GM23248 (cell line): ENCODE measurements at regions not wholly inside any gene's neighbourhood (a gene's known extent, or its start where the extent isn't known, plus 50 kb on each side); places are given as distances from the start of the nearest gene placed in this dataset.

Source experiments
- EZH2 ChIP-seq: fragments of 200-600 bp; sonication (generic); IDR thresholded peaks from 2 replicates; pipeline ENCODE4 v1.6.1; 2018; ENCODE audit warnings: antibody characterized with exemption, mild to moderate bottlenecking; ENCODE audit not compliant: insufficient read depth, poor library complexity, severe bottlenecking
- EZH2phosphoT487 ChIP-seq: fragments of 200-600 bp; sonication (generic); IDR thresholded peaks from 2 replicates; pipeline ENCODE4 v1.6.1; 2018; ENCODE audit warnings: antibody characterized with exemption, moderate library complexity, mild to moderate bottlenecking, low read depth; ENCODE audit not compliant: insufficient read depth

DNA sequence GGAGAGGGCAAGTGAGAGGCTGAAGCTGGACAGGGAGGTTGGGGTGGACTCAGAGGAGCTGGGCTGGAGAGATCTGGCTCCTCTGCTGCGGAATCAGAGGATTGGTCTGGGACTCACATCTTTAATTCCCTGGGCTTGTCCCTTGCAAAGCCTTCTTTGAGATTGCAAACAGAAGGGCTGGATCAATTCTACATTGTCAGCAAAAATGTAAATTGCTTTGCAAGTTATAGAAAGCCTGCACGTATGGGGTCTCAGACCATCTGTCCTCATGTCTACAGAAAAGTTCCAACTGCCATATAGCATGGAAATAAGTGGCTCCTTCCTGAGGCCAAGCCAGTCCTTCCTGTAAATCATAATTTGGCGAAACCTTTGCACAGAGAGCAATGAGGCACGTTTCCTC lies 449.6 kb downstream of the UBE2NL start:
- no peak for TF ChIP-seq EZH2
- no peak for TF ChIP-seq EZH2phosphoT487
